NK-92 treated with Interleukin-12 subunit alpha and Interleukin-12 subunit beta, amount 100 ng/mL, for 24 hours (cell line): ENCODE measurements at regions not wholly inside any gene's neighbourhood (a gene's known extent, or its start where the extent isn't known, plus 50 kb on each side); places are given as distances from the start of the nearest gene placed in this dataset.
"Not testable (repeated sequence)": the region's sequence is repeated elsewhere in the genome, so short reads cannot be mapped to it uniquely, and the experiment has no call there.

ENCODE experiments used
- DNase-seq: peaks from one replicate; lab custom pipeline; 2025; lab: John Stamatoyannopoulos, UW

DNA sequence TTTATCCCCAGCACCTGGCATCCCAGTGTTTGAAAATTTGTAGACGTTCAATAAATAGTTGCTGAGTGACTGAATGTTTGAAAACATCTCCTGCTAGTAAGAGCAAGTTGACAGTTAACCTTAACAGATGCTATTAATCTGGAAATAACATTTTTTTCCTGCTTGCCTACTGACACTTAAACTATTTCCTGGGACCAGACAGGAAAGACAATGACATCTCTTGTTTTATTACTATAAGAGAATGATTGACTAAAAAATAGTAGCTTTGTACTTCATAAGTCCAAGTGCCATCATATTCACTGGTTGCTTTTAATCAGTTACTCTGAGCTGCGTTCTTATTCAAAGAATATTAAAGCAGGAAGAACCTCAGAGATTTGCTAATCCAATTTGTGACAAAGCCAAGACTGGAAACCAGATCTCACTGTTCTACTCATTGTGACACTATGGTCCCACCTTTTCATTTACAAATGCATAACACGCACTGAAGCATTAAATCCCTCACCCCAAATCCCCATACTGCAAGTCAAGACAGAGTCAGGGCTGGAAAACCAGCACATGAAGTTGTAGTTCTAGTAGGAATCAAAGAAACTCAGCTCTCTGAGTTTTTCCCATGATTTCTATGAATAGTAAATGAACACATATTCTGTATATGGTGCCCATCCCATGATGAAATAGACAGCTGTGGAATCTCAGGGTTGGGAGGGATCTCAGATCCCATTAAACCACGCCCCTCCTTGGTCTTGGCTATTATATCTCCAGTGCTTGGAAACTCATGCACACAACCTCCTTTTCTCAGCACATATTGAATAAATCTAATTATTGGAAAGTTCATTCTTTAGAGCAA lies 212.7 kb upstream of the P2RY1 start:
- DNase-seq: no peak

DNA sequence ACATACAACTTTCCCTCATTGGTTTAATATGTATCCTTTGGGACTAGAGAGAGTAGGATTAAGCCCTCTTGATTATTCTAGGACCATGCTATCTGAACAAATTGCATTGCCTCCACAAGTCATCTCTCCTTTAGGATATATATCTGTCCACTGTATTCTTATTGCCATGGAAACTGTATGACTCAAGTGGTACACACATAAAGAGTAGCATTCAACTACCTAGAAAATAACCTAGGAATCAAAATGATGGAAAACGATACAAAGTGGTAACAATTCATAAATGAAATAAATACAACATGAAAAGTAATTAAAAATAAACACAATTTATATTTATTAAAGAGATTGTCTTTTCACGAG lies 212.1 kb upstream of the P2RY1 start:
- DNase-seq: no peak

GRCh38 chr3:152623286-152623911 lies 211.5 kb upstream of the P2RY1 start:
- DNase-seq: no peak

GRCh38 chr3:152626226-152626625 lies 208.7 kb upstream of the P2RY1 start:
- no peak for DNase-seq

GRCh38 chr3:152628496-152628895 lies 206.4 kb upstream of the P2RY1 start:
- DNase-seq: no peak

GRCh38 chr3:152629363-152630122 lies 205.4 kb upstream of the P2RY1 start:
- no peak for DNase-seq

GRCh38 chr3:152635389-152635788 lies 199.5 kb upstream of the P2RY1 start:
- DNase-seq: no peak

- no peak for DNase-seq
Observed at GRCh38 chr3:152636651-152637050, 198.3 kb upstream of the P2RY1 start.

- DNase-seq: no peak
Observed at GRCh38 chr3:152638214-152638613, 196.7 kb upstream of the P2RY1 start.

GRCh38 chr3:152638707-152639450 lies 196.1 kb upstream of the P2RY1 start:
- no peak for DNase-seq

DNA sequence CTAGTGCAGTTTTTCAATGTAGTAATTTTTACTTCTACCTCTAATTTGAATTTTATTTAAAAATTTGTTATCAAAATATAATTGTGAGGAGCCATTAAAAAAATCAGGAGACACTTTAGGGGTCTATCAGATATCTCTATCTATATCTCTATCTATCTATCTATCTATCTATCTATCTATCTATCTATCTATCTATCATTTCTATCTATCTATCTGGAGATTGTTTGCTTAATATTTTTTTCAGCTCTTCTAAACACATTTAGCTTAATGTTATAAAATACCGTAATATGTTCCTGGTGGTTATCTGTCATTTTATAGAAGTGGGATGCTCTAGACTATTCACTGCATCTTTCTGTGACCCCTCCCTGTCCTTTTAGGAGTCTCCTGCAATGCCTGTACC lies 193.7 kb upstream of the P2RY1 start:
- no peak for DNase-seq

GRCh38 chr3:152642658-152643057 lies 192.3 kb upstream of the P2RY1 start:
- no peak for DNase-seq

DNA sequence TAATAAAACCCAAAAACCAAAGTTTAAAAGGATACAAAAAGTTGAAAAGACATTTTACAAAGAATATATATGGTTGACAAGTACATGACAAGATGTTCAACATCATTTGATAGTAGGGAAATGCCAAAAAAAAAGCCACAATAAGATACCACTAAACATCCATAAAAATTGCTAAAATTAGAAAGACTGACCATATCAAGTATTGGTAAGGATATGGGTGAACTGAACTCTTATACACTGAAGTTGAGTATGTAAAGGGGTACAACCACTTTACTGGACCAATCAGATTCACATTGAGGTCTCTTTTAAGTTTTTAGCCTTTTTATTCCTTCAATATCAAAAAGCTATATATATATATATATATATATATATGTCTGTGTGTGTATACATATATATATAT lies 190.5 kb upstream of the P2RY1 start:
- no peak for DNase-seq

GRCh38 chr3:152646004-152646403 lies 188.9 kb upstream of the P2RY1 start:
- DNase-seq: no peak

DNA sequence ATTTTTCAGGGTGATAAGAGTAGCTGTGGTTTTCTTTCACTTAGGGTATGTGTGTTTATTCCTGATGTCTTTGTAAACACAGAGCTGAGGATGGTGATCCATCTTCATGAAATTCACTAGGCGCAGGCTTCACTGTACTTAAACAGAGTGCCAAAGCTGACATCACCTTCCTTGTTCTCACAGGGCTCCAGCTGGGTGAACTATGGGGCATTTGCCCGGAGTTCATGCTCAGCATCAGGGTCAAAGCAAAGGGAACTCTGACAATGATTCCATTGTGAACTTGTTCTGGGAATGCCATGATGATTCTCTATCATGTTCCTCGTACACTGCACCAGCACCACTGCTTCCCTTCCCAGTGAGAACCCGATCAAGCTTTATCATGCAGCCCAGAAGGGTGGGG lies 184.8 kb upstream of the P2RY1 start:
- DNase-seq: no peak

DNA sequence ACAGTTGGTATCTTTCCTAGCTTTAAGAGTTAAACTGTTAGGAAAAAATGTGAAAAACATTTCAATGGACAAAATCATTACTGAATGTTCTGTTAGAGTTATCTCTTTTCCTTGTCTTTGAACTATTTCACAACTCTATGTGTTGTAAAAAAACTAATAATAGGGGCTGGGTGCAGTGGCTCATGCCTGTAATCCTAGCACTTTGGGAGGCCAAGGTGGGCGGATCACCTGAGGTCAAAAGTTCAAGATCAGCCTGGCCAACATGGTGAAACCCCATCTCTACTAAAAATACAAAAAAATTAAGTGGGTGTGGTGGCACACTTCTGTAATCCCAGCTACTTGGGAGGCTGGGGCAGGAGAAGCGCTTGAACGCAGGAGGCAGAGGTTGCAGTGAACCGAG lies 184.0 kb upstream of the P2RY1 start:
- DNase-seq: not testable (repeated sequence)

- DNase-seq: no peak
Observed at GRCh38 chr3:152656214-152656971, 178.5 kb upstream of the P2RY1 start.

- DNase-seq: no peak
Observed at GRCh38 chr3:152656972-152657355, 178.0 kb upstream of the P2RY1 start.

DNA sequence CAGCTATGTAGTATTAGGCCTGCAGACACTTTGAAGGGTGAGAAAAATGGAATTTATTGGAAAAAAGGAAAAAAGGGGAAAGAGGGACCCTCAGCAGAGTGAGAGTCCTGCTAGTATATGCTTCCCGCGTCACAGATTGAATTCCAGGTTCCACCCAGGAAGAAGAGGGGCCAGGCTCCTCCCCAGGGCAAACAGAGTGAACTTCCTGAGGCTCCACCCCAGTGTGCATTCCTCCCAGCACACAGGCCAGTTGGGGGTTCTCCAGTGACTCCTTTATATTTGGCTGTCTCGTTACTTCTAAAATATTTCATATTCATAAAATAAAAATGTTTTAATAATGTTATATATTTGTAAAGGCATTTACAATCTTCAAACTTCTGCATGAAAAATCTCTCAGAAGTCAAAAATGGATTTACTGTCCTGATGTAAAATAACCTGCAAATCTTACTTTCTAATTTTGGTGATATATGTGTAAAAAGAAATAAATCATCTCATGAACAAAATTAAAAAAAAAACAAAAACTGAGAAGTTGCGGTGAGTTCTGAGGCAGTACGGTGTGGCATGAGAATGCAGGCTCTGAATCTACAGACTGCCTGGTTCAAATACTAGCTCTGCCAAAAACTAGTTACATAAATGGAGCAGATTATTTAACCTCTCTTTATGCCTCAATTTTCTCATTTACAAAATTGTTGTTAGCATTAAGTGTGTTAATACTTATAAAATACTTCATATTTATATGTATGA lies 175.8 kb upstream of the P2RY1 start:
- DNase-seq: no peak

GRCh38 chr3:152662157-152662556 lies 172.8 kb upstream of the P2RY1 start:
- DNase-seq: no peak

GRCh38 chr3:152664766-152665165 lies 170.2 kb upstream of the P2RY1 start:
- no peak for DNase-seq
